T-helper 2 cell treated with Interferon-gamma antibody and Interleukin-4, amounts not matched to agents 5 μg/mL and 100 μg/mL, for 36 hours (primary cell): ENCODE measurements at regions not wholly inside any gene's neighbourhood (a gene's known extent, or its start where the extent isn't known, plus 50 kb on each side); places are given as distances from the start of the nearest gene placed in this dataset.

Experiments used
- DNase-seq: peaks from one replicate; pipeline ENCODE4 v3.0.0; 2021; ENCODE audit warnings: low spot score
- H3K27ac Mint-ChIP-seq: one replicate; pipeline ENCODE4 v1.8.0; 2021; ENCODE audit warnings: mild to moderate bottlenecking, mixed read lengths
- H3K27me3 Mint-ChIP-seq: one replicate; pipeline ENCODE4 v1.8.0; 2021; ENCODE audit warnings: low read depth, mixed read lengths
- H3K36me3 Mint-ChIP-seq: one replicate; pipeline ENCODE4 v1.8.0; 2021; ENCODE audit warnings: low read depth, mixed read lengths
- H3K4me1 Mint-ChIP-seq: one replicate; pipeline ENCODE4 v1.8.0; 2021; ENCODE audit warnings: low read depth, mixed read lengths
- H3K4me3 Mint-ChIP-seq: one replicate; pipeline ENCODE4 v1.8.0; 2022; ENCODE audit warnings: mild to moderate bottlenecking, moderate library complexity, mixed read lengths
- H3K9me3 Mint-ChIP-seq: one replicate; pipeline ENCODE4 v1.8.0; 2021; ENCODE audit warnings: mixed read lengths

- DNase-seq, result no peak
- Mint-ChIP-seq H3K27ac (no peak overlapping the region), H3K4me1 (no peaks in the 10 kb centered on the region), H3K9me3 (no peaks in the 10 kb centered on the region), H3K4me3 (no peak overlapping the region), H3K27me3 (no peaks in the 10 kb centered on the region), H3K36me3 (no peaks in the 10 kb centered on the region)
Observed at GRCh38 chr13:80473695-80474094, 132.8 kb upstream of the SPRY2 start.

DNA sequence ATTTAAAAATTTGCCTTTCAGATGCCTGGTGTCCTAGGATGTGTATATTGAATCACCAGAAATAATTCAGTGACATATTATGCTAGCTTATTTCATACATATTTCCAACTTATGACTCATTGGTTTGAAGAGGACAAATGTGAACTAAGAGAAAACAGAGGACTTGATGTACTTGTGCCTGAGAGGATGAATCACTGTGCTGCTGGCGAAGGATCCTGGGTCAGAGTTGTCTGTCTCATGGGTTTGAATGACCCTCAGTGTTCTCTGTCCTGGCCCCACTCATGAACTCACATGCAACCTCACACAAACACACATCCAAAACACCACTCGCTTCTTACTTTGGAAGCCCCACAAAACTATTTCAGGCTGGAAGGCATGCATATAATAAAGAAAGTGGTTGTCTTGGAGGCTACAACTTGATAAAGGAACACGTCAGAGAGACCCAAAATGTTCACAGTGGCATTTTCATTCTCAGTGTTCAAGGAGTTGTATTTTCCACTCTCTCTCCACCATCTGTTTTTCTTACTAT, 129.0 kb upstream of the SPRY2 start:
- H3K27me3 Mint-ChIP-seq, result no peaks in the 10 kb centered on the region
- no peaks in the 10 kb centered on the region for H3K4me1 Mint-ChIP-seq
- H3K9me3 Mint-ChIP-seq, result no peaks in the 10 kb centered on the region
- no peak for DNase-seq
- no peak overlapping the region for H3K27ac Mint-ChIP-seq
- no peaks in the 10 kb centered on the region for H3K36me3 Mint-ChIP-seq
- no peak overlapping the region for H3K4me3 Mint-ChIP-seq

DNA sequence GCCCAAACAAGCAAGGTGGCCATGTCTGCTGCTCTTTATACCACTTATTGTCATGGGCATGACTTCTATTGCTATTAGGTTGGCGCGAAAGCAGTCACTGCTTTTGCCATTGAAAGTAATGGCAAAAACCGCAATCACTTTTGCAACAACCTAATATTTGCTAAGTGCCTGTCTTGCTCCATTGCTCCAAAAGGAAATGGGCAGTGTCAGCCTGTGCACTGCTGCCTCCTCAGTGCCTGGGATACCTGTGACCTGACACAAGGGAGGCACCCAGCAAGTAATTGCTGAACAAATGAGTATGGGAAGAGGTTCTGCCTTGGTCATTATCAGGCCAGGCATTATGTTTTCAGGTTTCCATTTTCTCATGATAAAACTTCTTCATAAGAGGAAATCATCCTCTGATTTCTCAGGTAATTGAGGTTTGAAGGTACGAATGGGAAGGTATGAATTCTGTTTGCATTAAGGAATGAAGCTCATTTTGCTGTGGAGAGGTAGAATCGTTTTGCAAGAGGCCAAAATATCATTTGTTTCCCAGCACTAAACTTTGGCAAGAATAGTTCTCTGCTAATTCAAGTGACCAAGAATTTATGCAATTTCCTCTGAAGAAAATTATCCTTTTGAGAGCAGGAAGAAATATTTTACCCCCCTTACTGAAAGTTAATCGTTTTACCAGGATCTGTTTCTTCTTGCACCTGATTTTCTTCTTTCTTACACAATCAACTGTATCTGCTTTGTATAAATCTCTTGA, 128.4 kb upstream of the SPRY2 start:
- no peaks in the 10 kb centered on the region for H3K9me3 Mint-ChIP-seq
- no peak overlapping the region for H3K4me3 Mint-ChIP-seq
- H3K4me1 Mint-ChIP-seq, result no peaks in the 10 kb centered on the region
- H3K36me3 Mint-ChIP-seq, result no peaks in the 10 kb centered on the region
- no peak overlapping the region for H3K27ac Mint-ChIP-seq
- no peaks in the 10 kb centered on the region for H3K27me3 Mint-ChIP-seq
- DNase-seq, result no peak

- DNase-seq, result no peak
- Mint-ChIP-seq H3K27ac (no peak overlapping the region), H3K9me3 (no peaks in the 10 kb centered on the region), H3K4me1 (no peaks in the 10 kb centered on the region), H3K4me3 (no peak overlapping the region), H3K27me3 (no peaks in the 10 kb centered on the region), H3K36me3 (no peaks in the 10 kb centered on the region)
Observed at GRCh38 chr13:80465321-80465720, 124.4 kb upstream of the SPRY2 start.

GRCh38 chr13:80463673-80464352, 122.9 kb upstream of the SPRY2 start:
- H3K4me1 Mint-ChIP-seq, result no peaks in the 10 kb centered on the region
- H3K9me3 Mint-ChIP-seq, result no peaks in the 10 kb centered on the region
- no peaks in the 10 kb centered on the region for H3K27me3 Mint-ChIP-seq
- no peaks in the 10 kb centered on the region for H3K36me3 Mint-ChIP-seq
- DNase-seq, result no peak
- no peak overlapping the region for H3K27ac Mint-ChIP-seq
- H3K4me3 Mint-ChIP-seq, result no peak overlapping the region

GRCh38 chr13:80462567-80462966, 121.6 kb upstream of the SPRY2 start:
- no peak overlapping the region for H3K4me3 Mint-ChIP-seq
- no peak for DNase-seq
- H3K4me1 Mint-ChIP-seq, result no peaks in the 10 kb centered on the region
- no peaks in the 10 kb centered on the region for H3K36me3 Mint-ChIP-seq
- H3K9me3 Mint-ChIP-seq, result no peaks in the 10 kb centered on the region
- no peaks in the 10 kb centered on the region for H3K27me3 Mint-ChIP-seq
- no peak overlapping the region for H3K27ac Mint-ChIP-seq

- no peaks in the 10 kb centered on the region for H3K27me3 Mint-ChIP-seq
- H3K9me3 Mint-ChIP-seq, result no peaks in the 10 kb centered on the region
- H3K27ac Mint-ChIP-seq, result no peak overlapping the region
- H3K36me3 Mint-ChIP-seq, result no peaks in the 10 kb centered on the region
- no peak overlapping the region for H3K4me3 Mint-ChIP-seq
- no peaks in the 10 kb centered on the region for H3K4me1 Mint-ChIP-seq
- no peak for DNase-seq
Observed at GRCh38 chr13:80462037-80462436, 121.1 kb upstream of the SPRY2 start.

DNA sequence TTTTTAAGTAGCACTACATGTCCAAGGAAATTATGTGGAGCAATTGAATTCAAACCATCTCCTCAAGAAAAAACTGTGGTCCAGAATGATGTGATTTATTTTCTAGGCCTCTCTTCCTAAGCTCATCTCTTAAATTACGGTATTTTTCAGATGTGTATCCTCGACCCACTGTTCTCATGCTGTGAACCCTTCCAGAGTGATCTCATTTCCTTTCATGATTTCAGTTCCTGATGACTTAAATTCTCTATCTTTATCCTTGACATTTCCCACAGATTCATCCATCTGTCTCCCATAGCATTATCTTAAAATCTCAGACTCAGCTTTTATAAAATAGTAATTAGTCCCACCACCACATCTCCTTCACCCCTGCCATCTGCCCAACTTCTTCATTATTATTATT, 117.6 kb upstream of the SPRY2 start:
- Mint-ChIP-seq H3K4me1 (no peaks in the 10 kb centered on the region), H3K27me3 (no peaks in the 10 kb centered on the region), H3K36me3 (no peaks in the 10 kb centered on the region), H3K4me3 (no peak overlapping the region), H3K9me3 (peaks cover 4% of the 10 kb centered on the region), H3K27ac (no peak overlapping the region)
- DNase-seq, result no peak

- no peak overlapping the region for H3K4me3 Mint-ChIP-seq
- no peak for DNase-seq
Observed at GRCh38 chr13:80454245-80454644, 113.3 kb upstream of the SPRY2 start.

GRCh38 chr13:80452279-80452678, 111.4 kb upstream of the SPRY2 start:
- Mint-ChIP-seq H3K4me3 (no peak overlapping the region), H3K4me1 (no peaks in the 10 kb centered on the region), H3K9me3 (peaks cover 4% of the 10 kb centered on the region), H3K27me3 (no peaks in the 10 kb centered on the region), H3K36me3 (no peaks in the 10 kb centered on the region), H3K27ac (no peak overlapping the region)
- no peak for DNase-seq

More at GRCh38 chr13:80454245-80454644, 113.3 kb upstream of the SPRY2 start:
- Mint-ChIP-seq H3K36me3 (no peaks in the 10 kb centered on the region), H3K27me3 (no peaks in the 10 kb centered on the region), H3K27ac (no peak overlapping the region), H3K4me1 (no peaks in the 10 kb centered on the region), H3K9me3 (peaks cover 4% of the 10 kb centered on the region)

DNA sequence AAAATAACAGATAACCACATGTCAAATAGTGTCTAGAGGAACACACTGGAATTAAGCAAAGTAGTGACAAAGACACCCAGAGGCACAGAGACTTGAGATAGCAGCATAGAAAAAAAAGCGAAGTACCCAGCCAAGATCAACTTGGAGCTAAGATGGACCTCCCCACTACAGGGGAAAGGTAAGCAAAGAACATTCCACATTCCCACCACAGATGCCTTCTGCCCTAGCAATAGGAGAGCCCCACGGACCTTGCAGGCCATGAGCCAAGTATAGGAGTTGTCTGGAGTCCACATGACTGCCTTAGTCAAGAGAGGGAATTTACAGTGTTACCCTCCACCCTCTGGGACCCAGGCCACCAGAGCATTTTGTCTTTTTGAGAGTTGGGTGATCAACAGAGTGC, 110.7 kb upstream of the SPRY2 start:
- no peaks in the 10 kb centered on the region for H3K27me3 Mint-ChIP-seq
- no peak for DNase-seq
- no peak overlapping the region for H3K27ac Mint-ChIP-seq
- peaks cover 4% of the 10 kb centered on the region for H3K9me3 Mint-ChIP-seq
- H3K4me1 Mint-ChIP-seq, result no peaks in the 10 kb centered on the region
- H3K4me3 Mint-ChIP-seq, result no peak overlapping the region
- no peaks in the 10 kb centered on the region for H3K36me3 Mint-ChIP-seq

DNA sequence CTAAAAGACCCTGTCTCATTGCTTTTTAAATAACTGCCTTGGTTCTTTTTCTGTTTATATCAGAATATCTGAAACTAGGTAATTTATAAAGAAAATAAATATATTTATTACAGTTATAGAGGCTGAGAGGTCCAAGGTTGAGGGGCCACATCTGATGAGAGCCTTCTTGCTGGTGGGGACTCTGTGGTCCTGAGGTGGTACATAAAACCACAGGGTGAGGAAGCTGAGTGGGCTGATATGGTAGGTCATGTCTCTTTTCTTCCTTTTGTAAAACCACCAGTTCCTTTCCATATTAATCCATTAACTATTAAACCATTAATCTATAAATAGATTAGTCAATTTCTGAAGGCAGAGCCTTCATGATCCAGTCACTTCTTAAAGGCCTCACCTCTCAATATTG, 109.5 kb upstream of the SPRY2 start:
- no peak overlapping the region for H3K27ac Mint-ChIP-seq
- no peak overlapping the region for H3K4me3 Mint-ChIP-seq
- H3K4me1 Mint-ChIP-seq, result no peaks in the 10 kb centered on the region

GRCh38 chr13:80448725-80449124, 107.8 kb upstream of the SPRY2 start:
- DNase-seq, result no peak
- no peaks in the 10 kb centered on the region for H3K4me1 Mint-ChIP-seq
- no peak overlapping the region for H3K4me3 Mint-ChIP-seq
- no peaks in the 10 kb centered on the region for H3K9me3 Mint-ChIP-seq
- H3K36me3 Mint-ChIP-seq, result no peaks in the 10 kb centered on the region
- no peak overlapping the region for H3K27ac Mint-ChIP-seq
- no peaks in the 10 kb centered on the region for H3K27me3 Mint-ChIP-seq

More for the DNA sequence above, 109.5 kb upstream of the SPRY2 start:
- no peak for DNase-seq
- H3K27me3 Mint-ChIP-seq, result no peaks in the 10 kb centered on the region
- H3K36me3 Mint-ChIP-seq, result no peaks in the 10 kb centered on the region
- H3K9me3 Mint-ChIP-seq, result peaks cover 4% of the 10 kb centered on the region

DNA sequence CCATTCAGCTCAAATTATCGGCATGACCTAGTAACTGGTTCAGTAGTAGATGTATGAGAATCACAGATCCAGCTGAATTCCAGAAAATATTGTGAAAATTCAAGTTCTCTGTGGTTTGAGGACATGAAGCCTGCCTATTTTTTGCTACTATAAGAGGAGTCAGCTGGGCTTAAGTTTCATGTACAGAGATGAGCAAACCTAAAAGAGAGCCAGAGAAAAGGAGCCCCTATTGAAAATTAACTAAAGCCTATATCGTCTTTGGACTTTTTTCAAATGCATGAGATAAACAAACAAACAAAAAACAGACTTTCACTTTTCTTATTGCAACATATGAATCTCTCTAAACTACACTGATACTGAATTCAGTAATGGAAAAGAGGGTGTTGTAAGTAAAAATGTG, 106.8 kb upstream of the SPRY2 start:
- H3K27me3 Mint-ChIP-seq, result no peaks in the 10 kb centered on the region
- no peaks in the 10 kb centered on the region for H3K4me1 Mint-ChIP-seq
- no peak for DNase-seq
- no peaks in the 10 kb centered on the region for H3K9me3 Mint-ChIP-seq
- H3K4me3 Mint-ChIP-seq, result no peak overlapping the region
- H3K36me3 Mint-ChIP-seq, result no peaks in the 10 kb centered on the region
- H3K27ac Mint-ChIP-seq, result no peak overlapping the region
